ENCODE measurements at regions not wholly inside any gene's neighbourhood (a gene's known extent, or its start where the extent isn't known, plus 50 kb on each side); places are given as distances from the start of the nearest gene placed in this dataset.

DNA sequence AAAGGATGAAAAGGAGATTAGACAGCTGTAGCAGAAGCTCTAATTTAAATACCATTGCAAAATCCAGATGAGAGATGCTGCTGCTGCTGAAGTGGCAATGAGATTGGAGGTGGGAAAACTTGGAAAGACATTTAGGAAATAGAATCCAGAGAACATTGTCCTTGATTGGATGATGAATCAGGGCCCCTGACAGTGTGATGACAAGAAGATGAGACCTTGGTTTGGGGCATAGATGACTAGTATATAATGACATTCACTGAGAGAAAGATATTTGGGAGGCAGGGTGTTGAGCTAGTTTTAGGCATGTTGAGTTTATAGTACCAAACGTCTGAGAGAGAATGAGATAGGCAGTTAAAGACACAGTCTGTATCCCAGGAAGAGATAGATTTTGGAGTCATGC lies 311.5 kb upstream of the MPDZ start:
- no peak for TF ChIP-seq CREB1 (CRISPR knock-in tag; IDR thresholded peaks at IDR 0.05; ENCODE audit: low read depth)
- no peak for TF ChIP-seq JUNB (IDR thresholded peaks at IDR 0.05; ENCODE audit: unreplicated experiment)
- TF ChIP-seq ZNF331 (CRISPR knock-in tag; IDR thresholded peaks at IDR 0.05; ENCODE audit: low read depth): no peak
- no peak for TF ChIP-seq STAT1 (IDR thresholded peaks at IDR 0.05; ENCODE audit: unreplicated experiment)
- TF ChIP-seq, protein P1, sequence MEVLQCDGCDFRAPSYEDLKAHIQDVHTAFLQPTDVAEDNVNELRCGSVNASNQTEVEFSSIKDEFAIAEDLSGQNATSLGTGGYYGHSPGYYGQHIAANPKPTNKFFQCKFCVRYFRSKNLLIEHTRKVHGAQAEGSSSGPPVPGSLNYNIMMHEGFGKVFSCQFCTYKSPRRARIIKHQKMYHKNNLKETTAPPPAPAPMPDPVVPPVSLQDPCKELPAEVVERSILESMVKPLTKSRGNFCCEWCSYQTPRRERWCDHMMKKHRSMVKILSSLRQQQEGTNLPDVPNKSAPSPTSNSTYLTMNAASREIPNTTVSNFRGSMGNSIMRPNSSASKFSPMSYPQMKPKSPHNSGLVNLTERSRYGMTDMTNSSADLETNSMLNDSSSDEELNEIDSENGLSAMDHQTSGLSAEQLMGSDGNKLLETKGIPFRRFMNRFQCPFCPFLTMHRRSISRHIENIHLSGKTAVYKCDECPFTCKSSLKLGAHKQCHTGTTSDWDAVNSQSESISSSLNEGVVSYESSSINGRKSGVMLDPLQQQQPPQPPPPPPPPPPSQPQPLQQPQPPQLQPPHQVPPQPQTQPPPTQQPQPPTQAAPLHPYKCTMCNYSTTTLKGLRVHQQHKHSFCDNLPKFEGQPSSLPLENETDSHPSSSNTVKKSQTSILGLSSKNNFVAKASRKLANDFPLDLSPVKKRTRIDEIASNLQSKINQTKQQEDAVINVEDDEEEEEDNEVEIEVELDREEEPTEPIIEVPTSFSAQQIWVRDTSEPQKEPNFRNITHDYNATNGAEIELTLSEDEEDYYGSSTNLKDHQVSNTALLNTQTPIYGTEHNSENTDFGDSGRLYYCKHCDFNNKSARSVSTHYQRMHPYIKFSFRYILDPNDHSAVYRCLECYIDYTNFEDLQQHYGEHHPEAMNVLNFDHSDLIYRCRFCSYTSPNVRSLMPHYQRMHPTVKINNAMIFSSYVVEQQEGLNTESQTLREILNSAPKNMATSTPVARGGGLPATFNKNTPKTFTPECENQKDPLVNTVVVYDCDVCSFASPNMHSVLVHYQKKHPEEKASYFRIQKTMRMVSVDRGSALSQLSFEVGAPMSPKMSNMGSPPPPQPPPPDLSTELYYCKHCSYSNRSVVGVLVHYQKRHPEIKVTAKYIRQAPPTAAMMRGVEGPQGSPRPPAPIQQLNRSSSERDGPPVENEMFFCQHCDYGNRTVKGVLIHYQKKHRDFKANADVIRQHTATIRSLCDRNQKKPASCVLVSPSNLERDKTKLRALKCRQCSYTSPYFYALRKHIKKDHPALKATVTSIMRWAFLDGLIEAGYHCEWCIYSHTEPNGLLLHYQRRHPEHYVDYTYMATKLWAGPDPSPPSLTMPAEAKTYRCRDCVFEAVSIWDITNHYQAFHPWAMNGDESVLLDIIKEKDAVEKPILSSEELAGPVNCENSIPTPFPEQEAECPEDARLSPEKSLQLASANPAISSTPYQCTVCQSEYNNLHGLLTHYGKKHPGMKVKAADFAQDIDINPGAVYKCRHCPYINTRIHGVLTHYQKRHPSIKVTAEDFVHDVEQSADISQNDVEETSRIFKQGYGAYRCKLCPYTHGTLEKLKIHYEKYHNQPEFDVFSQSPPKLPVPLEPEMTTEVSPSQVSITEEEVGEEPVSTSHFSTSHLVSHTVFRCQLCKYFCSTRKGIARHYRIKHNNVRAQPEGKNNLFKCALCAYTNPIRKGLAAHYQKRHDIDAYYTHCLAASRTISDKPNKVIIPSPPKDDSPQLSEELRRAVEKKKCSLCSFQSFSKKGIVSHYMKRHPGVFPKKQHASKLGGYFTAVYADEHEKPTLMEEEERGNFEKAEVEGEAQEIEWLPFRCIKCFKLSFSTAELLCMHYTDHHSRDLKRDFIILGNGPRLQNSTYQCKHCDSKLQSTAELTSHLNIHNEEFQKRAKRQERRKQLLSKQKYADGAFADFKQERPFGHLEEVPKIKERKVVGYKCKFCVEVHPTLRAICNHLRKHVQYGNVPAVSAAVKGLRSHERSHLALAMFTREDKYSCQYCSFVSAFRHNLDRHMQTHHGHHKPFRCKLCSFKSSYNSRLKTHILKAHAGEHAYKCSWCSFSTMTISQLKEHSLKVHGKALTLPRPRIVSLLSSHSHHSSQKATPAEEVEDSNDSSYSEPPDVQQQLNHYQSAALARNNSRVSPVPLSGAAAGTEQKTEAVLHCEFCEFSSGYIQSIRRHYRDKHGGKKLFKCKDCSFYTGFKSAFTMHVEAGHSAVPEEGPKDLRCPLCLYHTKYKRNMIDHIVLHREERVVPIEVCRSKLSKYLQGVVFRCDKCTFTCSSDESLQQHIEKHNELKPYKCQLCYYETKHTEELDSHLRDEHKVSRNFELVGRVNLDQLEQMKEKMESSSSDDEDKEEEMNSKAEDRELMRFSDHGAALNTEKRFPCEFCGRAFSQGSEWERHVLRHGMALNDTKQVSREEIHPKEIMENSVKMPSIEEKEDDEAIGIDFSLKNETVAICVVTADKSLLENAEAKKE (CRISPR knock-in tag; IDR thresholded peaks at IDR 0.05): no peak
- TF ChIP-seq, protein P2, sequence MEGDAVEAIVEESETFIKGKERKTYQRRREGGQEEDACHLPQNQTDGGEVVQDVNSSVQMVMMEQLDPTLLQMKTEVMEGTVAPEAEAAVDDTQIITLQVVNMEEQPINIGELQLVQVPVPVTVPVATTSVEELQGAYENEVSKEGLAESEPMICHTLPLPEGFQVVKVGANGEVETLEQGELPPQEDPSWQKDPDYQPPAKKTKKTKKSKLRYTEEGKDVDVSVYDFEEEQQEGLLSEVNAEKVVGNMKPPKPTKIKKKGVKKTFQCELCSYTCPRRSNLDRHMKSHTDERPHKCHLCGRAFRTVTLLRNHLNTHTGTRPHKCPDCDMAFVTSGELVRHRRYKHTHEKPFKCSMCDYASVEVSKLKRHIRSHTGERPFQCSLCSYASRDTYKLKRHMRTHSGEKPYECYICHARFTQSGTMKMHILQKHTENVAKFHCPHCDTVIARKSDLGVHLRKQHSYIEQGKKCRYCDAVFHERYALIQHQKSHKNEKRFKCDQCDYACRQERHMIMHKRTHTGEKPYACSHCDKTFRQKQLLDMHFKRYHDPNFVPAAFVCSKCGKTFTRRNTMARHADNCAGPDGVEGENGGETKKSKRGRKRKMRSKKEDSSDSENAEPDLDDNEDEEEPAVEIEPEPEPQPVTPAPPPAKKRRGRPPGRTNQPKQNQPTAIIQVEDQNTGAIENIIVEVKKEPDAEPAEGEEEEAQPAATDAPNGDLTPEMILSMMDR (conservative IDR thresholded peaks at IDR 0.05; ENCODE audit: low read depth in 2 of 2): no peak
- no peak for TF ChIP-seq EZH2phosphoT487 (IDR thresholded peaks at IDR 0.05; ENCODE audit: unreplicated experiment)
- TF ChIP-seq, protein P3, sequence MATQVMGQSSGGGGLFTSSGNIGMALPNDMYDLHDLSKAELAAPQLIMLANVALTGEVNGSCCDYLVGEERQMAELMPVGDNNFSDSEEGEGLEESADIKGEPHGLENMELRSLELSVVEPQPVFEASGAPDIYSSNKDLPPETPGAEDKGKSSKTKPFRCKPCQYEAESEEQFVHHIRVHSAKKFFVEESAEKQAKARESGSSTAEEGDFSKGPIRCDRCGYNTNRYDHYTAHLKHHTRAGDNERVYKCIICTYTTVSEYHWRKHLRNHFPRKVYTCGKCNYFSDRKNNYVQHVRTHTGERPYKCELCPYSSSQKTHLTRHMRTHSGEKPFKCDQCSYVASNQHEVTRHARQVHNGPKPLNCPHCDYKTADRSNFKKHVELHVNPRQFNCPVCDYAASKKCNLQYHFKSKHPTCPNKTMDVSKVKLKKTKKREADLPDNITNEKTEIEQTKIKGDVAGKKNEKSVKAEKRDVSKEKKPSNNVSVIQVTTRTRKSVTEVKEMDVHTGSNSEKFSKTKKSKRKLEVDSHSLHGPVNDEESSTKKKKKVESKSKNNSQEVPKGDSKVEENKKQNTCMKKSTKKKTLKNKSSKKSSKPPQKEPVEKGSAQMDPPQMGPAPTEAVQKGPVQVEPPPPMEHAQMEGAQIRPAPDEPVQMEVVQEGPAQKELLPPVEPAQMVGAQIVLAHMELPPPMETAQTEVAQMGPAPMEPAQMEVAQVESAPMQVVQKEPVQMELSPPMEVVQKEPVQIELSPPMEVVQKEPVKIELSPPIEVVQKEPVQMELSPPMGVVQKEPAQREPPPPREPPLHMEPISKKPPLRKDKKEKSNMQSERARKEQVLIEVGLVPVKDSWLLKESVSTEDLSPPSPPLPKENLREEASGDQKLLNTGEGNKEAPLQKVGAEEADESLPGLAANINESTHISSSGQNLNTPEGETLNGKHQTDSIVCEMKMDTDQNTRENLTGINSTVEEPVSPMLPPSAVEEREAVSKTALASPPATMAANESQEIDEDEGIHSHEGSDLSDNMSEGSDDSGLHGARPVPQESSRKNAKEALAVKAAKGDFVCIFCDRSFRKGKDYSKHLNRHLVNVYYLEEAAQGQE (IDR thresholded peaks at IDR 0.05; ENCODE audit: unreplicated experiment): no peak
- no peak for TF ChIP-seq EZH2 (IDR thresholded peaks at IDR 0.05; ENCODE audit: low read depth, unreplicated experiment)
- TF ChIP-seq, protein P4, sequence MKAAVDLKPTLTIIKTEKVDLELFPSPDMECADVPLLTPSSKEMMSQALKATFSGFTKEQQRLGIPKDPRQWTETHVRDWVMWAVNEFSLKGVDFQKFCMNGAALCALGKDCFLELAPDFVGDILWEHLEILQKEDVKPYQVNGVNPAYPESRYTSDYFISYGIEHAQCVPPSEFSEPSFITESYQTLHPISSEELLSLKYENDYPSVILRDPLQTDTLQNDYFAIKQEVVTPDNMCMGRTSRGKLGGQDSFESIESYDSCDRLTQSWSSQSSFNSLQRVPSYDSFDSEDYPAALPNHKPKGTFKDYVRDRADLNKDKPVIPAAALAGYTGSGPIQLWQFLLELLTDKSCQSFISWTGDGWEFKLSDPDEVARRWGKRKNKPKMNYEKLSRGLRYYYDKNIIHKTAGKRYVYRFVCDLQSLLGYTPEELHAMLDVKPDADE (IDR thresholded peaks at IDR 0.05): no peak
- no peak for TF ChIP-seq NANOG (IDR thresholded peaks at IDR 0.05; ENCODE audit: borderline replicate concordance)
- TF ChIP-seq POLR2AphosphoS5 (IDR thresholded peaks at IDR 0.05; ENCODE audit: low read depth): no peak
- TF ChIP-seq ZNF114 (CRISPR knock-in tag; IDR thresholded peaks at IDR 0.05): no peak
- no peak overlapping the region for H3K4me2 ChIP-seq
- H3K27ac Mint-ChIP-seq: no peak overlapping the region
- DNase-seq (ENCODE audit: low spot score) (no peak), ATAC-seq (no peak)
- no peaks in the 10 kb centered on the region for H3F3A ChIP-seq (replicated peaks; ENCODE audit: low read depth)
- H3K27me3 ChIP-seq (ENCODE audit: insufficient read depth): no peaks in the 10 kb centered on the region
- no peaks in the 10 kb centered on the region for H3K9me2 ChIP-seq (ENCODE audit: insufficient read depth)
- peaks cover 51% of the 10 kb centered on the region for H3K4me1 ChIP-seq (ENCODE audit: insufficient read depth)
- no peak overlapping the region for H3K27ac ChIP-seq (ENCODE audit: low read depth)
- no peaks in the 10 kb centered on the region for H3K36me3 ChIP-seq (ENCODE audit: insufficient read depth)
- no peaks in the 10 kb centered on the region for H3K27me3 Mint-ChIP-seq (ENCODE audit: insufficient read depth, low read depth, poor library complexity)
- H3K4me3 ChIP-seq: no peak overlapping the region
- no peak overlapping the region; the same call in 1 of the 2 replicates for H2AFZ ChIP-seq
- no peaks in the 10 kb centered on the region for H3K36me3 Mint-ChIP-seq (ENCODE audit: low read depth)
- H3K4me3 Mint-ChIP-seq: no peak overlapping the region
- no peaks in the 10 kb centered on the region for H3K79me2 ChIP-seq (replicated peaks; ENCODE audit: insufficient read depth)
- no peaks in the 10 kb centered on the region; the same call in 2 of the 3 replicates for H3K9me3 Mint-ChIP-seq
- peaks cover 8% of the 10 kb centered on the region for H3K4me1 Mint-ChIP-seq
- H4K20me1 ChIP-seq (replicated peaks; ENCODE audit: insufficient read depth): no peaks in the 10 kb centered on the region

Measured in GM23338 (cell line).